ENCODE measurements at regions not wholly inside any gene's neighbourhood (a gene's known extent, or its start where the extent isn't known, plus 50 kb on each side); places are given as distances from the start of the nearest gene placed in this dataset.
"Not testable (repeated sequence)": the region's sequence is repeated elsewhere in the genome, so short reads cannot be mapped to it uniquely, and the experiment has no call there.

DNA sequence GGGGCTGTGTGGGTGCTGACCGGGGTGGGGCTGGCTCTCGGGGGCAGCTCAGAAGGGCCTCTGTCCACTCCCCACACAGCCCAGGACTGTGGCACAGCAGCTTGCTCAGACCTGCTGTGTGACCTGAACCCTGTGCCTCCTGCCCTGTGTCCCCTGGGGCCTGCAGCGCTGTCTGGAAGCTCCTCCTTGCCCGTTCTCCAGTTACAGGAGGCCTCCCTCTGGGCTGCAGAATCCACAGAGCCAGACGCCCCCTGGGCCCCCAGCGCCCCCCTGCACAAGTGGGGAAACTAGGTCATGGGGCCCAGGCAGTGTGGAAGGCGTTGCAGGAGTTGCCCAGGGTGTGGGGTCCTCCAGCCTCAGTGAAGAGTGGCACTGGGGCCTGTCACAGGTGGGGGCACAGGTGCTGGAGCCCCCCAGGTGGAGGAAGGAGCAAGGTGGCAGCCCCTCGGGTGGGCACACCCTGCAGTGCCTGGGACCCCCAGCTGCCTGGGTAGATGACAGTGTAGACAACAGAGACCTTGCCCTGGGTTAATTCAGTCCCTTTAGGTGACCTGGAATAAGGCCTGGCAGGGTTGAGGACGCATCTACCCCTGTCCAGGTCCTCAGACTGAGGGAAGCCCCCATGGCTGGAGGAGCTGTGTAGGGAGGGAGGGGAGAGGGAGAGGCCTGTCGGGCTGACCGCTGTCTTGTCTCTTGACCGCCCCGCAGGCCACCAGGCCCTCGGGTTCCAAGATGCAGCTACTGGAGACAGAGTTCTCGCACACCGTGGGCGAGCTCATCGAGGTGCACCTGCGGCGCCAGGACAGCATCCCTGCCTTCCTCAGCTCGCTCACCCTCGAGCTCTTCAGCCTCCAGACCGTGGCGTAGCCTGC, 120.2 kb downstream of the IGLL1 start:
- TF ChIP-seq, protein P1, sequence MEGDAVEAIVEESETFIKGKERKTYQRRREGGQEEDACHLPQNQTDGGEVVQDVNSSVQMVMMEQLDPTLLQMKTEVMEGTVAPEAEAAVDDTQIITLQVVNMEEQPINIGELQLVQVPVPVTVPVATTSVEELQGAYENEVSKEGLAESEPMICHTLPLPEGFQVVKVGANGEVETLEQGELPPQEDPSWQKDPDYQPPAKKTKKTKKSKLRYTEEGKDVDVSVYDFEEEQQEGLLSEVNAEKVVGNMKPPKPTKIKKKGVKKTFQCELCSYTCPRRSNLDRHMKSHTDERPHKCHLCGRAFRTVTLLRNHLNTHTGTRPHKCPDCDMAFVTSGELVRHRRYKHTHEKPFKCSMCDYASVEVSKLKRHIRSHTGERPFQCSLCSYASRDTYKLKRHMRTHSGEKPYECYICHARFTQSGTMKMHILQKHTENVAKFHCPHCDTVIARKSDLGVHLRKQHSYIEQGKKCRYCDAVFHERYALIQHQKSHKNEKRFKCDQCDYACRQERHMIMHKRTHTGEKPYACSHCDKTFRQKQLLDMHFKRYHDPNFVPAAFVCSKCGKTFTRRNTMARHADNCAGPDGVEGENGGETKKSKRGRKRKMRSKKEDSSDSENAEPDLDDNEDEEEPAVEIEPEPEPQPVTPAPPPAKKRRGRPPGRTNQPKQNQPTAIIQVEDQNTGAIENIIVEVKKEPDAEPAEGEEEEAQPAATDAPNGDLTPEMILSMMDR (IDR thresholded peaks at IDR 0.05) = not testable (repeated sequence)
- TF ChIP-seq POLR2AphosphoS5 (IDR thresholded peaks at IDR 0.05; ENCODE audit: low read depth, low read length) = not testable (repeated sequence)
- TF ChIP-seq, protein P2, sequence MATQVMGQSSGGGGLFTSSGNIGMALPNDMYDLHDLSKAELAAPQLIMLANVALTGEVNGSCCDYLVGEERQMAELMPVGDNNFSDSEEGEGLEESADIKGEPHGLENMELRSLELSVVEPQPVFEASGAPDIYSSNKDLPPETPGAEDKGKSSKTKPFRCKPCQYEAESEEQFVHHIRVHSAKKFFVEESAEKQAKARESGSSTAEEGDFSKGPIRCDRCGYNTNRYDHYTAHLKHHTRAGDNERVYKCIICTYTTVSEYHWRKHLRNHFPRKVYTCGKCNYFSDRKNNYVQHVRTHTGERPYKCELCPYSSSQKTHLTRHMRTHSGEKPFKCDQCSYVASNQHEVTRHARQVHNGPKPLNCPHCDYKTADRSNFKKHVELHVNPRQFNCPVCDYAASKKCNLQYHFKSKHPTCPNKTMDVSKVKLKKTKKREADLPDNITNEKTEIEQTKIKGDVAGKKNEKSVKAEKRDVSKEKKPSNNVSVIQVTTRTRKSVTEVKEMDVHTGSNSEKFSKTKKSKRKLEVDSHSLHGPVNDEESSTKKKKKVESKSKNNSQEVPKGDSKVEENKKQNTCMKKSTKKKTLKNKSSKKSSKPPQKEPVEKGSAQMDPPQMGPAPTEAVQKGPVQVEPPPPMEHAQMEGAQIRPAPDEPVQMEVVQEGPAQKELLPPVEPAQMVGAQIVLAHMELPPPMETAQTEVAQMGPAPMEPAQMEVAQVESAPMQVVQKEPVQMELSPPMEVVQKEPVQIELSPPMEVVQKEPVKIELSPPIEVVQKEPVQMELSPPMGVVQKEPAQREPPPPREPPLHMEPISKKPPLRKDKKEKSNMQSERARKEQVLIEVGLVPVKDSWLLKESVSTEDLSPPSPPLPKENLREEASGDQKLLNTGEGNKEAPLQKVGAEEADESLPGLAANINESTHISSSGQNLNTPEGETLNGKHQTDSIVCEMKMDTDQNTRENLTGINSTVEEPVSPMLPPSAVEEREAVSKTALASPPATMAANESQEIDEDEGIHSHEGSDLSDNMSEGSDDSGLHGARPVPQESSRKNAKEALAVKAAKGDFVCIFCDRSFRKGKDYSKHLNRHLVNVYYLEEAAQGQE (IDR thresholded peaks at IDR 0.05; ENCODE audit: insufficient read depth in 1 of 2, low read depth in 2 of 2, low read length in 1 of 2) = not testable (repeated sequence)
